Right kidney (tissue), 1 donor: ENCODE measurements at regions not wholly inside any gene's neighbourhood (a gene's known extent, or its start where the extent isn't known, plus 50 kb on each side); places are given as distances from the start of the nearest gene placed in this dataset.

Experiments
- DNase-seq: peaks from one replicate; pipeline ENCODE4 v3.0.0-alpha.2; 2016

GRCh38 chr14:85953265-85953664 is 423.3 kb downstream of the FLRT2 start:
- DNase-seq, result no peak

GRCh38 chr14:85948153-85948552 is 418.2 kb downstream of the FLRT2 start:
- no peak for DNase-seq

GRCh38 chr14:85947461-85948139 is 417.7 kb downstream of the FLRT2 start:
- DNase-seq, result no peak

GRCh38 chr14:85943192-85943591 is 413.2 kb downstream of the FLRT2 start:
- no peak for DNase-seq

GRCh38 chr14:85934886-85935254 is 404.9 kb downstream of the FLRT2 start:
- no peak for DNase-seq

- DNase-seq, result no peak
Observed at GRCh38 chr14:85934123-85934885, 404.4 kb downstream of the FLRT2 start.

- DNase-seq, result no peak
Observed at GRCh38 chr14:85921241-85921640, 391.3 kb downstream of the FLRT2 start.

- no peak for DNase-seq
Observed at GRCh38 chr14:85917716-85918115, 387.8 kb downstream of the FLRT2 start.

- no peak for DNase-seq
Observed at GRCh38 chr14:85915711-85916110, 385.8 kb downstream of the FLRT2 start.

- no peak for DNase-seq
Observed at GRCh38 chr14:85912141-85912540, 382.2 kb downstream of the FLRT2 start.

GRCh38 chr14:85911044-85911443 is 381.1 kb downstream of the FLRT2 start:
- no peak for DNase-seq

GRCh38 chr14:85909581-85909980 is 379.6 kb downstream of the FLRT2 start:
- no peak for DNase-seq

- DNase-seq, result no peak
Observed at GRCh38 chr14:85907536-85907935, 377.6 kb downstream of the FLRT2 start.

GRCh38 chr14:85897808-85898207 is 367.9 kb downstream of the FLRT2 start:
- DNase-seq, result no peak

GRCh38 chr14:85895603-85896002 is 365.7 kb downstream of the FLRT2 start:
- no peak for DNase-seq

- DNase-seq, result no peak
Observed at GRCh38 chr14:85892251-85892650, 362.3 kb downstream of the FLRT2 start.

GRCh38 chr14:85883966-85884365 is 354.0 kb downstream of the FLRT2 start:
- DNase-seq, result no peak

- no peak for DNase-seq
Observed at GRCh38 chr14:85883101-85883500, 353.2 kb downstream of the FLRT2 start.

- no peak for DNase-seq
Observed at GRCh38 chr14:85881935-85882334, 352.0 kb downstream of the FLRT2 start.

- DNase-seq, result no peak
Observed at GRCh38 chr14:85878874-85879273, 348.9 kb downstream of the FLRT2 start.

- no peak for DNase-seq
Observed at GRCh38 chr14:85873006-85873405, 343.1 kb downstream of the FLRT2 start.

- no peak for DNase-seq
Observed at GRCh38 chr14:85867450-85867849, 337.5 kb downstream of the FLRT2 start.

- DNase-seq, result no peak
Observed at GRCh38 chr14:85865701-85866100, 335.8 kb downstream of the FLRT2 start.

- no peak for DNase-seq
Observed at GRCh38 chr14:85858634-85859033, 328.7 kb downstream of the FLRT2 start.
